DMS53 treated with DMSO at 0.1 percent for 48 hours (cell line): ENCODE measurements at regions not wholly inside any gene's neighbourhood (a gene's known extent, or its start where the extent isn't known, plus 50 kb on each side); places are given as distances from the start of the nearest gene placed in this dataset.
A peak's percentile ranks its signal among the peaks of the same experiment; 100 is the strongest.

Experiments used
- DNase-seq: peaks from one replicate; lab custom pipeline; 2025; ENCODE audit not compliant: unreplicated experiment; lab: John Stamatoyannopoulos, UW

DNA sequence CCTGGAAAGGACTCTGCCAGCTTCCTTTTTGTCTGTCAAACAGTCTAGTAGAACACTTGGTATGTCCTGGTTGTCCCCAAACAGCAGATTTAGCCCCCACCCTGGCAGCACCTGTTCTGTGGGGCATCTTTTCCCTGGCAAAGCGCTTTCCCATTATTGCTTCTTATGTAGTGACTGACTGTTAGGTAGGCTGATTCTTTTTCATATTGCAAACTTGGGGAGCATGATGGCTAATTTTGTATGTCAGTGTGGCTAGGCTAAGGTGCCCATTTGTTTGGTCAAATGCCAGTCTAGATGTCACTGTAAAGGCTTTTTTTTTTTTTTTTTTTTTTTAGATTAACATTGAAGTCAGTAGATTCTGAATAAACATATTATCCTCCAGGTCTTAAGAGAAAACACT lies 140.2 kb downstream of the MYCN start:
- no peak for DNase-seq

DNA sequence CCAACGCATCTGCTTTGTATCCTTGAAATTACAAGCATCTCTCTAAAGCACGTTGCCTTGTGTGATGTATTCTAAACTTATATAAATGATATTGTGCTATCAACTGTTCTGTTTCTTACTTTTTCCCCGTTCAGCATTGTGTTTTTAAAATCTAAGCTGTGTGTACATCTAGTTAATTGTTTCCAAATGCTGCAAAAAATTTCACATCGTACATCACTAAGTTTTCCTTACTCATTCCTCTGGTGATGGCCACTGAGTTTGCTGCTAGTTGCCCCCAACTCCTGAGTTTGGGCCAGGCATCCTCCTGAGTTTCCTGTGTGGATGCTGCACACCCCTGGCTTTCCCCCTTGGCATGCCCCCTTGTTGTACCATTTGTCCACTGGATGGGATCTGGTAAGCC lies 139.7 kb downstream of the MYCN start:
- DNase-seq: no peak

DNA sequence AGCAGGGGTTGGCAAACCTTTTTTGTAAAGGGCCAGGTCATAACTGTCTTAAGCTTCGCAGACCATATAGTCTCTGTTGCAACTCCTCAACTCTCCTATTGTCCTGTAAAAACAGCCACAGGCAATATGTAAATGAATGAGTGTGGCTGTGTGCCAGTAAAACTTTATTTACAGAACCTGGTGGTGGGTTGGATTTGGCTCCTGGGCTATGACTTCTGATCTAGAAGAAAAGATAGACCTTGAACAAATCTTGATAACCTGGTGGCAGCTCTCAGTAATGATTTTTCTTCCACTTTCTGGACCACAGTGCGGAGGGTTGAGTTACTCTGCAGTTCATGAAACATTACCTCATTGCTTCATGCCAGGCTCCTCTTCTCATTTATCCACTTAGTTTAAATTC lies 139.3 kb downstream of the MYCN start:
- no peak for DNase-seq

DNA sequence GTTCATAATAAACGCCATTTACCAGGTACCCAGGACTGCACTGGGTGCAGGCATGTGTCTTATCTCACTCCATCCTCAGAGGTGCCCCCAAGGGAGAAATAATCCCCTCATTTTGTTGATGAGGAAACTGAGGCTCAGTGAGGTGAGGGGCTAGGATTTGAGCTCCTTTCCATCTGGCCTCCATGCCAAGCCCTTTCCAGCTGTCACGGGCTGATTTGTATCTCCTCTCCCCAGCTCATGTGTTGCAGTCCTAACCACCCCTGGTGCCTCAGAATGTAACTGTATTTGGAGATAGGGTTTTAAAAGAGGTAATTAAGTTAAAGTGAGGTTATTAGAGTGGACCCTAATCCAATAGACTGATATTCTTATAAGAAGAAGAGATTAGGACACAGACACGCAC lies 137.3 kb downstream of the MYCN start:
- DNase-seq: no peak

DNA sequence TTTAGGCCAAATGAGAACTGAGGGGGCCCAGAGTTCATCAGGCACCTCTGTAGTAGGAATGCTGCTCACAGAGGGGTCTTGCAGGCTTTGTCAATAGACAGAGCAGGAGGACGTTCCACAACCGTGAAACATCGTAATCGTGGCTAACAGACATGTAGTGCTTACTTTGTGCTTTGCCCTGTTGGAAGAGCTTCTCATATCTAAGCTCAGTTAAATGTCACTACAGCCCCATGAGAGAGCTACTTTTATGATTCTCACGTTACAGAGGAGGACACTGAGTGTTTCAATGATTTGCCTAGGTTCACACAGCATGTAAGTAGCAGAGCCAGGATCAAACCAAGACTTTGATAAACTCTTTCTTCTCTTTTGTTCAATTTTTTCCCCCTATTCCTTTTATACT lies 136.6 kb downstream of the MYCN start:
- no peak for DNase-seq

DNA sequence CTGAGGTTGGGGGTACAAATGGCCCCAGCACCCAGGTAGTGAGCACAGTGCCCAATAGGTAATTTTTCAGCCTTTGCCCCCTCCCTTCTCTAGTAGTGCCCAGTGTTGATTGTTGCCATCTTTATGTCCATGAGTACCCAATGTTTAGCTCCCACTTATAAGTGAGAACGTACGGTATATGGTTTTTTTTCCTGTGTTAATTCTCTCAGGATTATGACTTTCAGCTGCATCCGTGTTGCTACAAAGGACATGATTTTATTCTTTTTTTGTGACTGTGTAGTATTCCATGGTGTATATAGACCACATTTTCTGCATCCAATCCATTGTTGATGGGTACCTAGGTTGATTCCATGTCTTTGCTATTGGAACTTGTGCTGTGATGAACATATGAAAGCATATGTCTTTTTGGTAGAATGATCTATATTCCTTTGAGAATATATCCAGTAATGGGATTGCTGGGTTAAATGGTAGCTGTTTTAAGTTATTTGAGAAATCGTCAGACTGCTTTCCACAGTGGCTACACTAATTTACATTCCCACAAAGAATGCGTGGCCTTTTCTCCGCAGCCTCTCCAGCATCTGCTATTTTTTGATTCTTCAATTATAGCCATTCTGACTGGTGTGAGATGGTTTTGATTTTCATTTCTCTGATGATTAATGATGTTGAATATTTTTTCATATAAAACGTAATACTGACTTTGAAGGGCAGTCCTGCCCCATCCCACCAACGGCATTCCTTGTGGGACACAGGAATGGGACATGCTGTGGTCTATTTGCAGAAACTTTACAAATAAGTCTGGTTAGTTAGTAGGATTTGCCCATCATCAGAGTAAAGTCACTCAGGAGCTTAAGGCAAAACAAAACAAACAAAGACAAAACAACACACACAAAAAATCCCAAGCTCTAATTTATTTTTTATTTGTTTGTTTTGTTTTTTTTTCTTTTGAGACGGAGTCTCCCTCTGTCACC lies 135.0 kb downstream of the MYCN start:
- DNase-seq: no peak

DNA sequence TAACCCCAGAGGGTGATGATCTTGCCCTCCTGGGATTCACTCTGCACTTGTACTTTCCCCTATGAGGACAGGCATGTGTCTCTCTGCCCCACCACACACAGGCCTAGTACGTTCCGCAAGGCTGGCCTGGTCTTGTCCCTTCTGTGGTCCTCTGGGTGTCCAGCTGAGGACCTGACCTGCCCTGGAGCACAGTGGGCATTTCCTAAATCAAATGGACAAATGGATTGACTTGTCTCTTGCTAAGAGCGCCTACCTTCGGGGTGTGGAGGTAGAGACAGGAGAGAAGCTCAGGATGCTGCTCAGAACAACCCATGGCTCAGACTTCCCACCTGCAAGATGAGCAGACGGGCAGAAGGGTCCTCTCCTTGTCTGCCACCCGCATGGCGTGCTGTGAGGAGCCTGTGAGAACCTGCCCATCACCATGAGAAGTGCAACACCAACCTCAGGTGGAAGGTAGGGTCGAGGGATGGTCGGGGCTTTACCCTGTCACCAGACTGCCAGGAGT lies 133.6 kb downstream of the MYCN start:
- no peak for DNase-seq

DNA sequence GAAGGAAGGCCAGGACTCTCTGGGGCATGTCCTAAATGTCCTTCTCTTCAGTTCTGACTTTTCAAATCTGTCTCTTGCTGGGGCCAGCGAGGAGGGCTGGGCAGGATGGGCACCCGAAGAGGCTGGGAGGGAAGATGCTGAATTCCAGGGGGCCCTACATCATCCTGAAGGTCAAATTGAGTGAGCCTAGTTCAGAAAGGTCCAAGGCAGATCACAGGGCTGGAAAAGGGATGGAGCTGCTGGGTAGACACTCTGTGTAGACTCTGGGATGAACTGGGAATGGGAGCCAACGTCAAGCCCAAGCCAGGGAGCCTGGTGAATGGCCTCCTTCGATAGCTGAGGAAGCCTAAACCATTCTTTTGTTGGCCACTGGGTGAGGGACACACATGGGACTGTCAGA lies 133.1 kb downstream of the MYCN start:
- DNase-seq: no peak

DNA sequence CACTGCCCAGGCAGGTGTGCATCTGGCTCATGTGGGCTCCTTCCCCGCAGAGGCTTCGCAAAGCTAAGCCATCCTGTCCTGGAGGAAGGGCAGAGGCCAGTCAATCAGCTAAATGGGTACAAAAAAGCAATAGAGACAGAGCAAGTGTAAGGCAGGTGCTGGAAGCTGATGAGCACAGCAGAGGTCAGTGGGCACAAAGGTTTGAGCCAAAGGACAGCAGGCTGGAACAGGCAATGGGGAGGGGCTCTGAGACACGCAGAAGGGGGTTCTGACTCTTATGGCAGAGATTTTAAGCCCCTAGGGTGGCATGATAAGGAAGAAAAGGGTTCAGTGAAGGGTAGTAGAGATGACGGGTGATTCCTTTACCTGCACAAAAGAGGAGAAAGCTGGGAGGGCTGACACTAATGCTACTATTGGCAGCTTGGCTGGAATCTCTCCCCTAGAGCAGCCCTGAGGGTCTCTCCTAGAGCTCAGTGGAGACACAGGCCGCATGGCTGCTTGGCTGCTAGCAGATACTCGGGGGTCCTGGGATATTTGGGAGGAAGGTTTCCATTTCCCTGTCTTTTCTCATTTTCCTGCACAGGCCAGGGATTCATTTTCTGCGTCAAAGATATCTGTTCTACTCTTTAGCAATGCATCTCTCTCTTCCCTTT lies 132.4 kb downstream of the MYCN start:
- DNase-seq: no peak

DNA sequence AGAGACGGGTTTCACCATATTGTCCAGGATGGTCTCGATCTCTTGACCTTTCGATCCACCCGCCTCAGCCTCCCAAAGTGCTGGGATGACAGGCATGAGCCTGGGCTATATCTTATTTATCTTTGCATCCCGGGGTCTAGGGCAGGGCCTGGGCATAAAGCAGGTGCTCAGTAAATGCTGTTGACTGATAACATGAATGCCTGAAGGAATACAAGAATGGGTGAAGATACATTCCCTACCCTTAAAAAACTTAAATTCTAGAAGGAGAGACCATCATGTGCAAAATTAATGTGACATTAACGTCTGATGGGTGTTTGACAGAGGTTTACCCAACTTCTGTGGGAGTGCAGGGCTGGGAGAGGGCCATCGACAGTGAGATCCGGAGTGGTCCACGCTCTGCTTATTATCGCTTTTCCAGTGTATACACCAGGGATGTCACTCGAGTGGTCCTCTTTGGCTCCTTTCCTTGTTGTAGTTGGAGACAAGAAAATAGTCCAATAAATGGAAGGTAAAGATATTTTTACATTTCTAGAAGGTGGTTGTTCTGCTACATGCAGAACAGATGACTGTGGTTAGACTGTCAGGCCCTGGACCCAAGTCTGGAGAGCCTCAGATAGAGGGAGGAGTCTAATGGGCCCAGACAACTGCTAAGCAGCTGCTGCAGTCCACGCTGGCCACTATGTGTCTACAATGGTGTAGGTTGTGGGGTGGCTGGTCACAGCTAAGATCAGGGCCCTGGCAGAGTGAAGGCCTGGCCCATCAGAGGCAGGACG lies 131.7 kb downstream of the MYCN start:
- no peak for DNase-seq

DNA sequence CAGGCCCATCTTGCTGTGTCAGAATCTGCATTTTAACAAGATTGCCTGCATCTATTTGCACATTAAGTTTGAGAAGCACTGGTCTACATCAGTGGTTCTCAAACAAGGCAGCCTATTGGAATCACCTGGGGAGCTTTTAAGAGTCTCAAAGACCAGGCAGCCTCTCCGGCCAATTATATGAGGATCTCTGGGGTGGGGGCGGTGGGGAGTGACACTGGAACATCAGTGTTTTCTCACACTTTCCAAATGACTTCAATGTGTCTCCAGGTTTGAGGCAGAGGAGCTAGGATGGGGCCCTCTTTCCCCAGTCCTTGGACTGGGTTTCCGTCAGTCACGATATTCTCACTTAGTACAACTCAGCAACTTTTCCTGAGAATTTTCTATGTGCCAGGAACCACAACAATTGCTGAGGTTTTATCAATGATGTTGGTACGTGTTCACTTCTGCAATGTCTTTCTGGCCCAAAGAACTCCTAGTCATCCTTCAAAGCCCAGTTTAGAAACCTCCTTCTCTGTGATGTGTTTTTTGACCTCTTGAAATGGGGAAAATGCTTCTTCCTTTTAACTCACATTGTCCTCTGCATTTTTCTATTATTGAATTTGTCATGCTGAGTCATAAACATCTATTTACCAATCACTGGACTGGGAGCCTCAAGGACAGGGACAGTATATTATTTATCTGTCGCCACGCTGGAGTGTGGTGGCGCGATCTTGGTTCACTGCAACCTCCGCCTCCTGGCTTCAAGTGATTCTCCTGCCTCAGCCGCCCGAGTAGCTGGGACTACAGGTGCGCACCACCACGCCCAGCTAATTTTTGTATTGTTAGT lies 130.9 kb downstream of the MYCN start:
- no peak for DNase-seq

DNA sequence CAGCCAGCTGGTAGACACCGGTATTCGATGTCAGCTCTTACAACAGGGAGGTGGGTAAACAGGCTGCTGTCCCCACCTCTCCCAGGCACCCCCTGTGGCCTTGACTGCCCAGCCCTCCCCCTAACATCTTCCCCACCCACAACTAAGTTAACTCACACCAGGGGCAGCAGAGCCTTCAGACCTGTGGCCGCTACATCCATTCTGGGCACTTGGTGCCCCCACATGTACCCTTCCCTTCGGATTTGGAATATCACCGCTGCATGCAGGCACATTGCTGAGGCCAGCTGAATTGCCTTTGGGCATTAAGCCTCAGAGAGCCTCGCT lies 130.3 kb downstream of the MYCN start:
- DNase-seq: no peak

DNA sequence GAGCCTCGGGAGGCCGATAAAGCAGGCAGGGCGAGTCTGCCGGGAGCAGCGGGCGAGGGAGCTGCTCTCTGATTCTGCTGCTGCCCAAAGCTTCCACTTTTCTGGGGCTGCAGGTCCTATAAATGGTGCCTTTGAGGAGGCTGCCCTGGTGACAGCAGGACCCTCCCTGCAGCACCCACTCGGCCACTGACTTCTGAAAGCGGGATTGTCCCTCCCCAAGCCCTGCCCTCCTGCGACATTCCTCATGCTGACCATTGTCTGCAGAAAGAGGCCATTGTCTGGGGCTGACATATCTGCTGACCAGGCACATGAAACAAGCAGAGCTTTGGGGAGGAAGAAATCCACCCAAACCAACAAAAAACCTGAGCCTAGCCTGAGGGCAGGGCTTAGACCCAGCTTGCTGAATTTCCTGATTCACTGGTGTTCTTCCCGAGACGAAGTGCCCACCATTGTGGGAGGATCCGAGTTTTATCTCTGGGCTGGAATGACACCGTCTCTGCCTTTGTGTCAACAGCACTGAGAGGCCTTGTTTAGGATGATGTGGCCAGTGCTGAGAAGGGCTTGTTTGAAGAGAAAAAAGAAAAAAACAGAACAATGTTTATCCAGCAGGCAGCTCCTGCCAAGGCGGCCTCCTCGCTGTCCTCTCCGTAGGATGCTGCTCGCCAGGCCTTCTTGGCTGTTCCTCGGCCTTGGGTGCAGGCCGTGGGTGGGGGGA lies 129.7 kb downstream of the MYCN start:
- DNase-seq: peak; percentile 60

DNA sequence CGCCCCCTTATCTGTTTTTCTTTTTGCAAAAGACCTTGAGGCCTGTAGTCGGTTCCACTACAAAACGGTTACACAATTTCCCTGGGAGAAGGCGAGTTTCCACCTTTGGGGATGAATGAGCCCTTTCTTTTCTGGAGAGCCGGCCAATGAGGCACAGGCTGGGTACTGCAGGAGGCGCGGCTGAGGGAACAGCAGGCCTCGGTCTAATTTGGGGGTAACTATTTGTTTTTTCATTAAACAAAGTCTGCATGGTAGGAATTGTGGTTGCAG lies 129.2 kb downstream of the MYCN start:
- DNase-seq: no peak

DNA sequence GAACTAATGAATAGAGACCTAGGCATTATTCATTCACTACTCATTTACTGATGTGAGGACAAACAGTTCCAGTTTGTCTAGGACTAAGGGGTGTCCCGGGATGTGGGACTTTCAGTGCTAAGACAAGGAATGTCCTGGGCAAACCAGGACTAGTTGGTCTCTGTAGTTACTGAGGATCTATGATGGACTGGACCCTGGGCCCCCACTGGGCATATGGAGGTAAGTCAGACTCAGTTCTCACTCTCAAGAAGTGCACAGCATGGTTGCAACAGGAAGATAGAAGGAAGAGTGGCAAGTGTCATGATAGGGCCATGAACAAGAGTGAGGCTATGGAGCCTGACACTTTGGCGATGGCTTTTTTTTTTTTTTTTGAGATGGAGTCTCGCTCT lies 128.2 kb downstream of the MYCN start:
- no peak for DNase-seq

DNA sequence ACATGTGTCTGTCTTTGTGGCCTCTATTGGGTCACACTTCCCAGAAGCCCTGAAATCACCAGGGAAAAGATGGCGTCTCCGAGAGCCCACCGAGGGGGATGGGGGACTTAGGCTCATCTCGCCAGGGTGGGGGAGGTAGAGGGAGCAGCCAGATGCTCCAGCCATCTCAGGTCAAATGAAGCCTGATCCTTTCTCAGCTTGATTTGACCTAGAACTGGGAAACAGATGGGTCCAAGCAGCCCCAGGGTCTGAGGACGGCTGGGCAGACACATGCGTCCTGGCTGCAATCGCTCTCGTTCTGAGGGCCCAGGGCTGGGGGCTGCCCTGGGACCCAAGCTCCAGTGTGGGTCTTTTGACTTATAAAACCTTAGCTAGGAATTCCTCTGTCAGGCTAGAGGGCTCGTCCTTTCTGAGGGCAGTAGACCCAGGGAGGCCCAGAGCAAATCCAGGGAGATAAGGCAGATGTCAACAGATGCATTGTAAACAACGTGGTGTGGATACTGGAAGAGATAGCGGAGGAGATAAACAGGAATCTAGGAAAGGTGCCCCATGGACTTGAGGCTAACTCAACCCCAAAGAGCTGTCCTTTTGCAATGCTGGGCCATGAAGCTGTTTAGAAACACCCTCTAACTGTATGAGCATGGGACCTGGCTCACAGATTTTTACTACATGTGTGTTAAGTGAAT lies 127.7 kb downstream of the MYCN start:
- no peak for DNase-seq

DNA sequence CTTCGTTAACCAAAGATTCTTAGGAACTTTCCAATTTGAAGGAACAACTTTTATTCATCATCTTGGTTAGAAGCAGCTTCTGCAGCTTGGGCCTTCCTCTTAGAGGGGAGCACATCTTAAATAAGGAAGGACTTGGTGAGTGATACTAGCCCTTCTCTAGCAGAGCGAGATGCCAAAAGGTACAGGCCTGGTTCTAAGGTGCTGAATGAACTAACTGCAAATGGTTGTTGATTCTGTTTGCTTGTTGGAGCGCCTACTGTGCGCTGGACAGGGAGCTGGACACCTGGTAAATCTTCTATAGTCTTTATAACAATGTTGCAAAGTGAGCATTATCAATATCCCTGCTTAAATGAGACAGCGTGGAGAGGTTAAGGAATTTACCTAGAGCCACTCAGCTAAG lies 127.1 kb downstream of the MYCN start:
- no peak for DNase-seq

DNA sequence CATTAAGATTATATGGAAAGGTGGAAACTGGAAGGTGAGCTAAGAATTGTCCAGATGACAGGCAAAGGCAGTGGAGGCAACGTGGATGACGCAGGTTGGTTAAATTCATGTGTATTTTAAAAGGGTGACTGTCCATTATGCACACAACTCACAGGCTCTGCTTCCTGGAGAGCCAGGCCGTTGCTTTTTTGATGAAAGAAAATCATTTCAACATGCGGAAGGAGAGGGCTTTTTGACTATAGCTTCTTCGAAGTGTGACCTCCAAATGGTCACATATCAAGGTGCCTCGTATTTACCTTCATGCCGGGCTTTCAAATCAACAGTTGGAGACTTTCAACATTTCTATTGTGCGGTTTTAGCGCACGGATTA lies 126.7 kb downstream of the MYCN start:
- DNase-seq: no peak

DNA sequence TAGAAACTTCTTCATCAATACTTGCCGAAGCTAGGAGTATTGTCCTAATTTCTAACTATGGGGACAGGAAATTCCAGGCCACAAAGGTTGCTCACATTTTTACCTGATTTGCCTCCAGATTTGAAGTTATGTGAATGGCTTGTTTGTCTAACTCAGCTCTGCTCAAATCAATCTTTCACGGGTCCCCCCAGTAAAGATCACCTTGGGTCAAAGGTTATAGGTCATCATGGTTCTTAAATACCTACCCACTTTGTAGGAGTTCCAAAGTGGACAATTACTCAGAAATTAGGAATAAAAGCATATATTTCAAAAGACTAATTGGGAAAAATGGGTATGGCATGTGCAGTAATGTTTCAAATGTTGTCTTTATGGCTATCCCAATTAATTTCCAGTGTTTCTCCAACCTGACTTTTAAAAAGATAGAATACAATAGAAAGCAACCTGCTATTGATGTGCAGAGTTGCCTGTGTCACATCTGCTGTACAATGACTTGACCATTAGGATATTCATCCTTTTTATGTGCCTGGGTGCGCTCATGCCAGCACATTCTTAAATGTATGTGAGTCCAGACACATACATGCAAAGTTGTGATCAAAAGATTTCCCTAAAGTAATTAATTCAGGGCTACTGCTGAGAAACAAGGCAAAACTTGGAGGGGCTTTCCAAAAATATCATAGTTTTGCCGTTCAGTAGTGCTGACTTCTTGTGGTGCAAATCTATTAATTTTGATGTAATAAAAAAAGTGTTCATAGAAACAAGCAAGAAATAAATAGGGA lies 126.1 kb downstream of the MYCN start:
- DNase-seq: no peak
